Nephron progenitor cell (in vitro differentiated cells): ENCODE measurements at regions not wholly inside any gene's neighbourhood (a gene's known extent, or its start where the extent isn't known, plus 50 kb on each side); places are given as distances from the start of the nearest gene placed in this dataset.
"Not testable (repeated sequence)": the region's sequence is repeated elsewhere in the genome, so short reads cannot be mapped to it uniquely, and the experiment has no call there.

Experiments used
- DNase-seq: peaks from one replicate; pipeline ENCODE4 v3.0.0; 2021
- H3K27ac Mint-ChIP-seq: 2 replicates; pipeline ENCODE4 v1.8.0; 2021; ENCODE audit warnings: mild to moderate bottlenecking, moderate library complexity, mixed read lengths
- H3K27me3 Mint-ChIP-seq: 2 replicates; pipeline ENCODE4 v1.8.0; 2021; ENCODE audit warnings: mild to moderate bottlenecking, low read depth, mixed read lengths; ENCODE audit not compliant: poor library complexity
- H3K36me3 Mint-ChIP-seq: 2 replicates; pipeline ENCODE4 v1.8.0; 2021; ENCODE audit warnings: low read depth, mixed read lengths
- H3K4me1 Mint-ChIP-seq: 2 replicates; pipeline ENCODE4 v1.8.0; 2021; ENCODE audit warnings: mixed read lengths
- H3K4me3 Mint-ChIP-seq: 2 replicates; pipeline ENCODE4 v1.8.0; 2021; ENCODE audit warnings: mild to moderate bottlenecking, moderate library complexity, mixed read lengths
- H3K9me3 Mint-ChIP-seq: 2 replicates; pipeline ENCODE4 v1.8.0; 2021; ENCODE audit warnings: mild to moderate bottlenecking, moderate library complexity, mixed read lengths
- CTCF ChIP-seq: fragments of 200-600 bp; sonication (generic); IDR thresholded peaks from 2 replicates; pipeline ENCODE4 v1.5.0; 2021; ENCODE audit warnings: antibody characterized with exemption

GRCh38 chr3:76310667-76311066, 525.3 kb upstream of the ZNF717 start:
- H3K27me3 Mint-ChIP-seq, result no peaks in the 10 kb centered on the region
- H3K27ac Mint-ChIP-seq, result no peak overlapping the region
- no peak for TF ChIP-seq CTCF
- H3K36me3 Mint-ChIP-seq, result no peaks in the 10 kb centered on the region
- DNase-seq, result no peak
- peaks cover 2% of the 10 kb centered on the region for H3K9me3 Mint-ChIP-seq
- no peak overlapping the region for H3K4me3 Mint-ChIP-seq
- no peaks in the 10 kb centered on the region for H3K4me1 Mint-ChIP-seq

- Mint-ChIP-seq H3K9me3 (peaks cover 10% of the 10 kb centered on the region), H3K4me3 (no peak overlapping the region), H3K4me1 (no peaks in the 10 kb centered on the region), H3K36me3 (no peaks in the 10 kb centered on the region), H3K27ac (no peak overlapping the region), H3K27me3 (no peaks in the 10 kb centered on the region)
- TF ChIP-seq CTCF, result no peak
- DNase-seq, result no peak
These were observed 526.6 kb upstream of the ZNF717 start for GRCh38 chr3:76311941-76312340.

- H3K27me3 Mint-ChIP-seq, DNase-seq, H3K27ac Mint-ChIP-seq, H3K4me3 Mint-ChIP-seq, H3K9me3 Mint-ChIP-seq, H3K36me3 Mint-ChIP-seq, H3K4me1 Mint-ChIP-seq: not testable (repeated sequence)
These were observed 530.6 kb upstream of the ZNF717 start for GRCh38 chr3:76315906-76316305.

- no peaks in the 10 kb centered on the region for H3K27me3 Mint-ChIP-seq
- H3K4me3 Mint-ChIP-seq, result no peak overlapping the region
- no peak overlapping the region for H3K27ac Mint-ChIP-seq
- no peaks in the 10 kb centered on the region for H3K4me1 Mint-ChIP-seq
- no peak for TF ChIP-seq CTCF
- no peaks in the 10 kb centered on the region for H3K9me3 Mint-ChIP-seq
- DNase-seq, result no peak
- H3K36me3 Mint-ChIP-seq, result no peaks in the 10 kb centered on the region
These were observed 536.3 kb upstream of the ZNF717 start for GRCh38 chr3:76321614-76322013.

GRCh38 chr3:76324101-76324500, 538.8 kb upstream of the ZNF717 start:
- Mint-ChIP-seq H3K4me1 (no peaks in the 10 kb centered on the region), H3K27ac (no peak overlapping the region), H3K27me3 (no peaks in the 10 kb centered on the region), H3K9me3 (no peaks in the 10 kb centered on the region), H3K36me3 (no peaks in the 10 kb centered on the region), H3K4me3 (no peak overlapping the region)
- no peak for TF ChIP-seq CTCF
- DNase-seq, result no peak

GRCh38 chr3:76345878-76346277, 560.5 kb upstream of the ZNF717 start:
- Mint-ChIP-seq H3K4me3 (no peak overlapping the region), H3K9me3 (no peaks in the 10 kb centered on the region), H3K27me3 (no peaks in the 10 kb centered on the region), H3K27ac (no peak overlapping the region), H3K4me1 (peaks cover 4% of the 10 kb centered on the region), H3K36me3 (no peaks in the 10 kb centered on the region)
- no peak for DNase-seq
- no peak for TF ChIP-seq CTCF
